ENCODE measurements at regions not wholly inside any gene's neighbourhood (a gene's known extent, or its start where the extent isn't known, plus 50 kb on each side); places are given as distances from the start of the nearest gene placed in this dataset.

DNA sequence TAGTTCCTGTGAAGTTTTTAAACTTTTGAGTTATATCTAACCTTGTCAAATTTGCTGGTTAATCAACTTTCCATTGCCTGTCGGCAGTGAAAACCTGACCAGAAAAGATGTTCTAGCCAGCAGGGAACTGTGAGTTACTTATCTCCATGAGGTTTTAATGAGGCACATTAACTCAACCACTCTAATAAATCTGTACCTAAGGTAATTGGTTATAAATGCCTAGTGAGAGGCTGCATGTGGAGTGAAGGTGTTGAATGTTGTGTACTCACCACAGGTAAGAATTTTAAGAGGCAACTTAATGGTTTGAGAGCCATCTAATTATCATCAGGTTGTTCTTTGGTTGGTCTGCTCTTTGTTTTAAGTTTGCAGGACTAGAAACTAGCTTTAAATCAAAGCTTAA is 138.4 kb upstream of the LHX8 start:
- peaks cover 4% of the 10 kb centered on the region for H3K9me2 ChIP-seq (ENCODE audit: insufficient read depth)
- Mint-ChIP-seq H3K4me3 (no peak overlapping the region), H3K27me3 (ENCODE audit: insufficient read depth, low read depth, poor library complexity) (no peaks in the 10 kb centered on the region), H3K36me3 (ENCODE audit: low read depth) (no peaks in the 10 kb centered on the region), H3K27ac (no peak overlapping the region), H3K9me3 (no peaks in the 10 kb centered on the region), H3K4me1 (no peaks in the 10 kb centered on the region)
- H3K4me1 ChIP-seq (ENCODE audit: insufficient read depth), result no peaks in the 10 kb centered on the region
- DNase-seq (ENCODE audit: low spot score) (no peak), ATAC-seq (no peak)
- TF ChIP-seq NANOG (IDR thresholded peaks at IDR 0.05; ENCODE audit: borderline replicate concordance) (no peak), ZNF114 (CRISPR knock-in tag; IDR thresholded peaks at IDR 0.05) (no peak), POLR2AphosphoS5 (IDR thresholded peaks at IDR 0.05; ENCODE audit: low read depth) (no peak), JUNB (IDR thresholded peaks at IDR 0.05; ENCODE audit: unreplicated experiment) (no peak), STAT1 (IDR thresholded peaks at IDR 0.05; ENCODE audit: unreplicated experiment) (no peak), ZNF331 (CRISPR knock-in tag; IDR thresholded peaks at IDR 0.05; ENCODE audit: low read depth) (no peak), CREB1 (CRISPR knock-in tag; IDR thresholded peaks at IDR 0.05; ENCODE audit: low read depth) (no peak), EZH2phosphoT487 (IDR thresholded peaks at IDR 0.05; ENCODE audit: unreplicated experiment) (no peak), EZH2 (IDR thresholded peaks at IDR 0.05; ENCODE audit: low read depth, unreplicated experiment) (no peak)
- TF ChIP-seq, protein P1, sequence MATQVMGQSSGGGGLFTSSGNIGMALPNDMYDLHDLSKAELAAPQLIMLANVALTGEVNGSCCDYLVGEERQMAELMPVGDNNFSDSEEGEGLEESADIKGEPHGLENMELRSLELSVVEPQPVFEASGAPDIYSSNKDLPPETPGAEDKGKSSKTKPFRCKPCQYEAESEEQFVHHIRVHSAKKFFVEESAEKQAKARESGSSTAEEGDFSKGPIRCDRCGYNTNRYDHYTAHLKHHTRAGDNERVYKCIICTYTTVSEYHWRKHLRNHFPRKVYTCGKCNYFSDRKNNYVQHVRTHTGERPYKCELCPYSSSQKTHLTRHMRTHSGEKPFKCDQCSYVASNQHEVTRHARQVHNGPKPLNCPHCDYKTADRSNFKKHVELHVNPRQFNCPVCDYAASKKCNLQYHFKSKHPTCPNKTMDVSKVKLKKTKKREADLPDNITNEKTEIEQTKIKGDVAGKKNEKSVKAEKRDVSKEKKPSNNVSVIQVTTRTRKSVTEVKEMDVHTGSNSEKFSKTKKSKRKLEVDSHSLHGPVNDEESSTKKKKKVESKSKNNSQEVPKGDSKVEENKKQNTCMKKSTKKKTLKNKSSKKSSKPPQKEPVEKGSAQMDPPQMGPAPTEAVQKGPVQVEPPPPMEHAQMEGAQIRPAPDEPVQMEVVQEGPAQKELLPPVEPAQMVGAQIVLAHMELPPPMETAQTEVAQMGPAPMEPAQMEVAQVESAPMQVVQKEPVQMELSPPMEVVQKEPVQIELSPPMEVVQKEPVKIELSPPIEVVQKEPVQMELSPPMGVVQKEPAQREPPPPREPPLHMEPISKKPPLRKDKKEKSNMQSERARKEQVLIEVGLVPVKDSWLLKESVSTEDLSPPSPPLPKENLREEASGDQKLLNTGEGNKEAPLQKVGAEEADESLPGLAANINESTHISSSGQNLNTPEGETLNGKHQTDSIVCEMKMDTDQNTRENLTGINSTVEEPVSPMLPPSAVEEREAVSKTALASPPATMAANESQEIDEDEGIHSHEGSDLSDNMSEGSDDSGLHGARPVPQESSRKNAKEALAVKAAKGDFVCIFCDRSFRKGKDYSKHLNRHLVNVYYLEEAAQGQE (IDR thresholded peaks at IDR 0.05; ENCODE audit: unreplicated experiment), result no peak
- TF ChIP-seq, protein P2, sequence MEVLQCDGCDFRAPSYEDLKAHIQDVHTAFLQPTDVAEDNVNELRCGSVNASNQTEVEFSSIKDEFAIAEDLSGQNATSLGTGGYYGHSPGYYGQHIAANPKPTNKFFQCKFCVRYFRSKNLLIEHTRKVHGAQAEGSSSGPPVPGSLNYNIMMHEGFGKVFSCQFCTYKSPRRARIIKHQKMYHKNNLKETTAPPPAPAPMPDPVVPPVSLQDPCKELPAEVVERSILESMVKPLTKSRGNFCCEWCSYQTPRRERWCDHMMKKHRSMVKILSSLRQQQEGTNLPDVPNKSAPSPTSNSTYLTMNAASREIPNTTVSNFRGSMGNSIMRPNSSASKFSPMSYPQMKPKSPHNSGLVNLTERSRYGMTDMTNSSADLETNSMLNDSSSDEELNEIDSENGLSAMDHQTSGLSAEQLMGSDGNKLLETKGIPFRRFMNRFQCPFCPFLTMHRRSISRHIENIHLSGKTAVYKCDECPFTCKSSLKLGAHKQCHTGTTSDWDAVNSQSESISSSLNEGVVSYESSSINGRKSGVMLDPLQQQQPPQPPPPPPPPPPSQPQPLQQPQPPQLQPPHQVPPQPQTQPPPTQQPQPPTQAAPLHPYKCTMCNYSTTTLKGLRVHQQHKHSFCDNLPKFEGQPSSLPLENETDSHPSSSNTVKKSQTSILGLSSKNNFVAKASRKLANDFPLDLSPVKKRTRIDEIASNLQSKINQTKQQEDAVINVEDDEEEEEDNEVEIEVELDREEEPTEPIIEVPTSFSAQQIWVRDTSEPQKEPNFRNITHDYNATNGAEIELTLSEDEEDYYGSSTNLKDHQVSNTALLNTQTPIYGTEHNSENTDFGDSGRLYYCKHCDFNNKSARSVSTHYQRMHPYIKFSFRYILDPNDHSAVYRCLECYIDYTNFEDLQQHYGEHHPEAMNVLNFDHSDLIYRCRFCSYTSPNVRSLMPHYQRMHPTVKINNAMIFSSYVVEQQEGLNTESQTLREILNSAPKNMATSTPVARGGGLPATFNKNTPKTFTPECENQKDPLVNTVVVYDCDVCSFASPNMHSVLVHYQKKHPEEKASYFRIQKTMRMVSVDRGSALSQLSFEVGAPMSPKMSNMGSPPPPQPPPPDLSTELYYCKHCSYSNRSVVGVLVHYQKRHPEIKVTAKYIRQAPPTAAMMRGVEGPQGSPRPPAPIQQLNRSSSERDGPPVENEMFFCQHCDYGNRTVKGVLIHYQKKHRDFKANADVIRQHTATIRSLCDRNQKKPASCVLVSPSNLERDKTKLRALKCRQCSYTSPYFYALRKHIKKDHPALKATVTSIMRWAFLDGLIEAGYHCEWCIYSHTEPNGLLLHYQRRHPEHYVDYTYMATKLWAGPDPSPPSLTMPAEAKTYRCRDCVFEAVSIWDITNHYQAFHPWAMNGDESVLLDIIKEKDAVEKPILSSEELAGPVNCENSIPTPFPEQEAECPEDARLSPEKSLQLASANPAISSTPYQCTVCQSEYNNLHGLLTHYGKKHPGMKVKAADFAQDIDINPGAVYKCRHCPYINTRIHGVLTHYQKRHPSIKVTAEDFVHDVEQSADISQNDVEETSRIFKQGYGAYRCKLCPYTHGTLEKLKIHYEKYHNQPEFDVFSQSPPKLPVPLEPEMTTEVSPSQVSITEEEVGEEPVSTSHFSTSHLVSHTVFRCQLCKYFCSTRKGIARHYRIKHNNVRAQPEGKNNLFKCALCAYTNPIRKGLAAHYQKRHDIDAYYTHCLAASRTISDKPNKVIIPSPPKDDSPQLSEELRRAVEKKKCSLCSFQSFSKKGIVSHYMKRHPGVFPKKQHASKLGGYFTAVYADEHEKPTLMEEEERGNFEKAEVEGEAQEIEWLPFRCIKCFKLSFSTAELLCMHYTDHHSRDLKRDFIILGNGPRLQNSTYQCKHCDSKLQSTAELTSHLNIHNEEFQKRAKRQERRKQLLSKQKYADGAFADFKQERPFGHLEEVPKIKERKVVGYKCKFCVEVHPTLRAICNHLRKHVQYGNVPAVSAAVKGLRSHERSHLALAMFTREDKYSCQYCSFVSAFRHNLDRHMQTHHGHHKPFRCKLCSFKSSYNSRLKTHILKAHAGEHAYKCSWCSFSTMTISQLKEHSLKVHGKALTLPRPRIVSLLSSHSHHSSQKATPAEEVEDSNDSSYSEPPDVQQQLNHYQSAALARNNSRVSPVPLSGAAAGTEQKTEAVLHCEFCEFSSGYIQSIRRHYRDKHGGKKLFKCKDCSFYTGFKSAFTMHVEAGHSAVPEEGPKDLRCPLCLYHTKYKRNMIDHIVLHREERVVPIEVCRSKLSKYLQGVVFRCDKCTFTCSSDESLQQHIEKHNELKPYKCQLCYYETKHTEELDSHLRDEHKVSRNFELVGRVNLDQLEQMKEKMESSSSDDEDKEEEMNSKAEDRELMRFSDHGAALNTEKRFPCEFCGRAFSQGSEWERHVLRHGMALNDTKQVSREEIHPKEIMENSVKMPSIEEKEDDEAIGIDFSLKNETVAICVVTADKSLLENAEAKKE (CRISPR knock-in tag; IDR thresholded peaks at IDR 0.05), result no peak
- TF ChIP-seq, protein P3, sequence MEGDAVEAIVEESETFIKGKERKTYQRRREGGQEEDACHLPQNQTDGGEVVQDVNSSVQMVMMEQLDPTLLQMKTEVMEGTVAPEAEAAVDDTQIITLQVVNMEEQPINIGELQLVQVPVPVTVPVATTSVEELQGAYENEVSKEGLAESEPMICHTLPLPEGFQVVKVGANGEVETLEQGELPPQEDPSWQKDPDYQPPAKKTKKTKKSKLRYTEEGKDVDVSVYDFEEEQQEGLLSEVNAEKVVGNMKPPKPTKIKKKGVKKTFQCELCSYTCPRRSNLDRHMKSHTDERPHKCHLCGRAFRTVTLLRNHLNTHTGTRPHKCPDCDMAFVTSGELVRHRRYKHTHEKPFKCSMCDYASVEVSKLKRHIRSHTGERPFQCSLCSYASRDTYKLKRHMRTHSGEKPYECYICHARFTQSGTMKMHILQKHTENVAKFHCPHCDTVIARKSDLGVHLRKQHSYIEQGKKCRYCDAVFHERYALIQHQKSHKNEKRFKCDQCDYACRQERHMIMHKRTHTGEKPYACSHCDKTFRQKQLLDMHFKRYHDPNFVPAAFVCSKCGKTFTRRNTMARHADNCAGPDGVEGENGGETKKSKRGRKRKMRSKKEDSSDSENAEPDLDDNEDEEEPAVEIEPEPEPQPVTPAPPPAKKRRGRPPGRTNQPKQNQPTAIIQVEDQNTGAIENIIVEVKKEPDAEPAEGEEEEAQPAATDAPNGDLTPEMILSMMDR (conservative IDR thresholded peaks at IDR 0.05; ENCODE audit: low read depth in 2 of 2), result no peak
- TF ChIP-seq, protein P4, sequence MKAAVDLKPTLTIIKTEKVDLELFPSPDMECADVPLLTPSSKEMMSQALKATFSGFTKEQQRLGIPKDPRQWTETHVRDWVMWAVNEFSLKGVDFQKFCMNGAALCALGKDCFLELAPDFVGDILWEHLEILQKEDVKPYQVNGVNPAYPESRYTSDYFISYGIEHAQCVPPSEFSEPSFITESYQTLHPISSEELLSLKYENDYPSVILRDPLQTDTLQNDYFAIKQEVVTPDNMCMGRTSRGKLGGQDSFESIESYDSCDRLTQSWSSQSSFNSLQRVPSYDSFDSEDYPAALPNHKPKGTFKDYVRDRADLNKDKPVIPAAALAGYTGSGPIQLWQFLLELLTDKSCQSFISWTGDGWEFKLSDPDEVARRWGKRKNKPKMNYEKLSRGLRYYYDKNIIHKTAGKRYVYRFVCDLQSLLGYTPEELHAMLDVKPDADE (IDR thresholded peaks at IDR 0.05), result no peak
- no peaks in the 10 kb centered on the region for H3F3A ChIP-seq (replicated peaks; ENCODE audit: low read depth)
- no peaks in the 10 kb centered on the region for H3K27me3 ChIP-seq (ENCODE audit: insufficient read depth)
- no peaks in the 10 kb centered on the region for H4K20me1 ChIP-seq (replicated peaks; ENCODE audit: insufficient read depth)
- H3K36me3 ChIP-seq (ENCODE audit: insufficient read depth), result no peaks in the 10 kb centered on the region
- no peak overlapping the region for H3K4me3 ChIP-seq
- no peak overlapping the region for H2AFZ ChIP-seq
- H3K4me2 ChIP-seq, result no peak overlapping the region
- no peaks in the 10 kb centered on the region for H3K79me2 ChIP-seq (replicated peaks; ENCODE audit: insufficient read depth)
- no peak overlapping the region for H3K27ac ChIP-seq (ENCODE audit: low read depth)
